ENCODE measurements at regions not wholly inside any gene's neighbourhood (a gene's known extent, or its start where the extent isn't known, plus 50 kb on each side); places are given as distances from the start of the nearest gene placed in this dataset.

GRCh38 chr5:8320244-8320643, 451.3 kb downstream of the MTRR start:
- no peak for DNase-seq (ENCODE audit: low read depth in 2 of 2)

- DNase-seq (ENCODE audit: low read depth in 2 of 2), result no peak
Measured at GRCh38 chr5:8321272-8321671, 452.3 kb downstream of the MTRR start.

GRCh38 chr5:8322484-8322883, 453.5 kb downstream of the MTRR start:
- DNase-seq (ENCODE audit: low read depth in 2 of 2), result no peak

- DNase-seq (ENCODE audit: low read depth in 2 of 2), result no peak
Measured at GRCh38 chr5:8327016-8327415, 458.1 kb downstream of the MTRR start.

GRCh38 chr5:8329773-8330172, 460.8 kb downstream of the MTRR start:
- no peak for DNase-seq (ENCODE audit: low read depth in 2 of 2)

- DNase-seq (ENCODE audit: low read depth in 2 of 2), result no peak
Measured at GRCh38 chr5:8332666-8333445, 463.9 kb downstream of the MTRR start.

DNA sequence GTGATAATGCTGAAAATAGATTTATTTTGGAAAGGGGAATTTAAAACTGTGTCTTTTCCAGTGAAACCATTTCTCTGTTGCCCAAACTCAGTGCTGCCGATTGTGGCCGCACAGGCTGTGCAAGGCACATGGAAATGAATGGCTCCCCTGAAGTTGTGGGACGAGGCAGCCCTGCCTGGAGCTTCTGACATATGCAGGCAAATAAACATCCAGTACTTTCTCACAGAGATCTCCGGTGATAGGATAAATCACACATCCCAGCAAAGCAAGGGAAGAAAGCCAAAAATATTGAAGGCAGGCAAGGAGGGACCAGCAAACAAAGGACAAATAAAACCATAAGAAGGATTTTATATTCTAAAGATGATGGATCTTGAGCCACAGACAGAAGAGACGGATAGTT, 464.5 kb downstream of the MTRR start:
- DNase-seq (ENCODE audit: low read depth in 2 of 2), result no peak

GRCh38 chr5:8333977-8334376, 465.0 kb downstream of the MTRR start:
- DNase-seq (ENCODE audit: low read depth in 2 of 2), result no peak

GRCh38 chr5:8340261-8340660, 471.3 kb downstream of the MTRR start:
- DNase-seq (ENCODE audit: low read depth in 2 of 2), result no peak

GRCh38 chr5:8340739-8341344, 471.9 kb downstream of the MTRR start:
- no peak for DNase-seq (ENCODE audit: low read depth in 2 of 2)

DNA sequence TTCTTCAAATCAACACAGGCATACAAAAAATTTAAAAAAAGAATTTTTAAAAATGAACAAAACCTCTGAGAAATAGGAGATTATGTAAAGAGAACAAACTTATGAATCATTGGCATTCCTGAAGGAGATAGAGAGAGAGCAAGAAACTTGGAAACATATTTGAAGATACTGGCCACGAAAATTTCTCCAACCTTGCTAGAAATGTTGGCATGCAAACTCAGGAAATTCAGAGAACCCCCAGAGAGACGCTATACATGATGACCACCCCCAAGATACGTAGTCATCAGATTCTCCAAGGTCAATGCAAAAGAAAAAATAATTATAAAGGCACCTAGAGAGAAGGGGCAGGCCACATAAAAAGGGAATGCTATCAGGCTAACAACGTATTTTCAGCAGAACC, 472.5 kb downstream of the MTRR start:
- no peak for DNase-seq (ENCODE audit: low read depth in 2 of 2)

DNA sequence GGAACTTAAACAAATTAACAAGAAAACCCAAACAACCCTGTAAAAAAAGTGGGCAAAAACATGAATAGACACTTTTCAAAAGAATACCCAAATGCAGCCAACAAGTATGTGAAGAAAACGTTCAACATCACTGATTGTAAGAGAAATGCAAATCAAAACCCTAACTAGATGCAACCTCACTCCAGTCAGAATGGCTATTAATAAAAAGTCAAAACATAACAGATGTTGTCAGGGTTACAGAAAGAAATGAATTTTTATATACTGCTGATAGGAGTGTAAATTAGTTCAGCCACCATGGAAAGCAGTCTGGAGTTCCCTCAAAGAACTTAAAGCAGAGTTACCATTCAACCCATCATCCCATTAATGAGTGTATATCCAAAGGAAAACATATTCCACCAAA, 479.0 kb downstream of the MTRR start:
- DNase-seq (ENCODE audit: low read depth in 2 of 2), result no peak

GRCh38 chr5:8349855-8350254, 480.9 kb downstream of the MTRR start:
- no peak for DNase-seq (ENCODE audit: low read depth in 2 of 2)

- DNase-seq (ENCODE audit: low read depth in 2 of 2), result no peak
Measured at GRCh38 chr5:8350644-8351339, 481.8 kb downstream of the MTRR start.

DNA sequence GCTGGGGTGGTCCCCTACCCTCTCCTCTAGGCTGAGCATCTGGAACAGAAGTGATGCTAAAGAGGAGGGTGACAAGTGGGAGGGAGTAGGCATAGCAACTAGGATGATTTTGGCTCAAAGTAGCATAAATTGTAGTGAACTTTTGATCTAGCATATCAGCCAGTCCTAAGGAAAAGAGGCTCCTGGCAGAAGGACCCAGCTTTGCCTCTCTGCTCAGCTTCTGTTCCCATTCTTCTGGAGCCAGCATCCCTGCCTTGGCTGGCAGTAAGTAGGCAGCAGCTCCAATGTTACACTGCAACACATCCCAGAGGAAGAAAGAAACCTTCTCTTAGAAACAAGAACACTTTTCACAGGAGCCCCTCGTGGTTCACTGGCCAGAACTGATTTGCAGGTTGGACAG, 487.0 kb downstream of the MTRR start:
- no peak for DNase-seq (ENCODE audit: low read depth in 2 of 2)

DNA sequence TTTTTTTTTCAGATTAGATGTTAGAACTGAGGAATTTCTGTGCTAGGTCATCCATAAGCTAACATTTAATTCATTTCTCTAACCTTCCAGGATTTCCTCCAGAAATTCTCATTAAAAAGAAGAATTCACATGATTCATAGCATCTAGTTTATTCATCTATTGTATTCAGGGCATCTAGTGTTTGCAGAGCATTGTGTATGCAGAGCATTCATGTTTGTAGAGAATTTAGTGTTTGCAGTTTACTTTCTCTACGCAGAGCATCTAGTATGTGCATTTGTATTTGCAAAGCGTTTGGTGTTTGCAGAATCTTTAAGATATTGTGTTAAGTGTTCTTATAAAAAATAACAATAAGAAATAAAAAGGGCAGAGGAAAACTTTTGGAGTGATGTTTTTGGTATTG, 491.1 kb downstream of the MTRR start:
- no peak for DNase-seq (ENCODE audit: low read depth in 2 of 2)

DNA sequence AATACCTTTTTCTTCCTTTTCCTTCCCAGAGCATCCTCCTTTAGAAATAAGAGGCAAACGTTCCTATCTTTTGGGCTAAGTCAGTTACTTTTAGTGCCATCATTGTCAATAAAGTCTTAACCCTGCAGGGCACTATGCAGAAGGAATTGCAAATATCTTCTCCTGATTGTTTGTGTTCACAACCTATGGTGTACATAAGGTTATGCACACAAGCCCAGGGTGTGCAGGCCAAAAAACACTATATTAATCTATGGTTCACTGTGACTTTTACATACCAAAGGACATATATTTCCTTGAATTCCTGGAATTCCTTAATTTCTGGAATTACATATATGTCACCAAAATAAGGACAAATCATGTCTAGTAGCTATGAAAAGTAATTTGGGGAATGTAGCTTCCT, 493.5 kb downstream of the MTRR start:
- DNase-seq (ENCODE audit: low read depth in 2 of 2), result no peak

DNA sequence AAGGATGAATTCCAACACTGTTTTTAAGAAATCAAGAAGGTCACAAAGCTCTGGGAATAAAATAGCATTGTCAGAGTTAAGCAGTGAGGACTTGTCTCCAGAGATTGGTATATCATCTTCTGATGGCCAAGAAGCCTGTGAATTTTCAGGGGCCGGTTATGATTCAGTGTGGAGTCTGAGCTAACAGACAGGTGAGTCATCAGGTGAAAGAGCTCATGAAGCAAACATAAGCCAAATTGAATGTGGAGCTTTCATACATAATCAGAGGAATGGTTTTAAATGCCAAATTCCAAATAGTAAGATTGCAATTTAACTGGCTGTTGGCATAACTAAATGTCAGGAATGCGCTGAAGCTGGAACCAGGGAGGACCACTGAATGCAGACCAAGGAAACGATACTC, 494.2 kb downstream of the MTRR start:
- no peak for DNase-seq (ENCODE audit: low read depth in 2 of 2)

DNA sequence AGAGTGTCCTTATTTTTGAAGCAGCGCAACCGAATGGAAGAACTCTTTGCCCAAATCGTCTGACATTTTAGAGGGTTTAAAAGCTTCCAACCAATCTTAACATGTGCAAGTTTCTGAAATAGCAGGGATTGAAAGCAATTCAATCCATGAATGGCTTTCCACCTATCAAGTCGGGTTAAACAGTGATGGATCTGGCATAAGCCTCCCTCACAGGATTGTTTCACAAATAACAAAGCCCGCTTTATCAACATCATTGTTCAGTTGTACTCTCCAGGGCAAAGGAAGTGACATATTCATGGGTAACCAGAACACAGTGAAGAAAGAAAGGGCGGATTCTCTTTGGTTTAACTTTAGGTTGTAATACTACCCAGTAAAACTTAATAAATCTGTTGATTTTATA, 497.3 kb downstream of the MTRR start:
- DNase-seq (ENCODE audit: low read depth in 2 of 2), result no peak

DNA sequence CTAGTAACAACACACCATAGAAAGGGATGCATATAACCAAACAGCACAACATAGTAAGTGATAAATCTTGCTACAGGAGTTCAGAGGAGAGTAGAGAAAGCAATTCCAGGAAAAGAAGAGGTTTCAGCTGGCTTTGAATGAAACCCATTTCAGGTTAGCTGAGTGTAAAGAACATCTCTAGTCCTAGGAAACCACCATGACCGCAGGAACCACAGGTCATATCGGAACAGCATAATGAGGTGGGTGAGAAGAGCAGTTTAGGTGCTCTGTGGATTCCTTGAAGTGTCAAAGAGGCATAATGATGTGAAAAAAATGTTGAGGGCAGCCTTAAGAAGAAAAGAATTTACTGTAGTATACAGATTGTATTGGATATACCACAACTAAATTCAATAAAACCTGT, 507.5 kb downstream of the MTRR start:
- DNase-seq (ENCODE audit: low read depth in 2 of 2), result no peak

DNA sequence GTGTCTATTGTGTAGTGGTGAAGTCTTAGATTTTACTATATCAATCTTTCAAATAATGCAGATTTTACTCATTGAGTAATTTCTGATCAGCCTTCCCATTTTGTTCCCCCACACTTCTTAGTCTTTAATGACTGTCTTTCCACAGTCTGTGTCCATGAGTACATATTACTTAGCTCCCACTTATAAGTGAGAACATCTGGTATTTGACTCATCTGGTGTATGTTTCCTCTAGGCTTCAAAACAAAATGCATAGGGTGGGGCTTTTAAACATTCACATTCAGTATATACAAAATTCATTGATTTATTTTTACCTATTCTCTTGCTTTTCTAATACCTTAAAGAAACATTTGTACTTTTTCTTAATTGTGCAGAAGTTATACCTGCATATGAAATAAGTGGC, 513.0 kb downstream of the MTRR start:
- DNase-seq (ENCODE audit: low read depth in 2 of 2), result no peak

GRCh38 chr5:8382456-8382855, 513.5 kb downstream of the MTRR start:
- DNase-seq (ENCODE audit: low read depth in 2 of 2), result no peak

DNA sequence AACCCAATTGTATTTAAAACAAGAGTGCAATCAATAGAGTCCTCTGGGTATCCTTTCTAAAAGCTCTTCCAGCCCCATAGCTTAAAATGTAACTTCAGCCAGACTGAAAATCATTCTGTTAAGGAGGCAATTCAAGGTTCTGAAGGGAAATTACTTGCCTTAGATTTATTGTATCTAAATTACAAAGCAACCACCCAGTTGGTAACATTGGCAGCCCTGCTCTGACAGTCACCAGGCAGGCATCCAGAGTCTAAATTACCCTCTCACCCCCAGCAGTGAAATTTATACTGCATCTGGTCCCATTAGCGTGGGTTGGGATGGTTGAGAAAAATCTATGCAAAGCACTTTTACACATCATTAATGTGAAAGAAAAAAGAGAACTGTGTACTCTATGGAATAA, 514.7 kb downstream of the MTRR start:
- no peak for DNase-seq (ENCODE audit: low read depth in 2 of 2)
